Type B pancreatic cell (in vitro differentiated cells): ENCODE measurements at regions not wholly inside any gene's neighbourhood (a gene's known extent, or its start where the extent isn't known, plus 50 kb on each side); places are given as distances from the start of the nearest gene placed in this dataset.

ENCODE experiments used
- DNase-seq: peaks from one replicate; pipeline ENCODE4 v3.0.0; 2021; ENCODE audit warnings: mixed read lengths; ENCODE audit not compliant: unreplicated experiment; ENCODE audit errors: extremely low spot score
- H3K27ac Mint-ChIP-seq: 2 replicates; pipeline ENCODE4 v1.8.0; 2021; ENCODE audit warnings: mild to moderate bottlenecking, mixed read lengths
- H3K27me3 Mint-ChIP-seq: 2 replicates; pipeline ENCODE4 v1.8.0; 2021; ENCODE audit warnings: mixed read lengths
- H3K36me3 Mint-ChIP-seq: 2 replicates; pipeline ENCODE4 v1.8.0; 2021; ENCODE audit warnings: mixed read lengths
- H3K4me1 Mint-ChIP-seq: one replicate; pipeline ENCODE4 v1.8.0; 2021; ENCODE audit warnings: mixed read lengths; ENCODE audit not compliant: unreplicated experiment
- H3K4me3 Mint-ChIP-seq: 2 replicates; pipeline ENCODE4 v1.8.0; 2021; ENCODE audit warnings: mild to moderate bottlenecking, mixed read lengths
- H3K9me3 Mint-ChIP-seq: 2 replicates; pipeline ENCODE4 v1.8.0; 2021; ENCODE audit warnings: mixed read lengths
- CTCF ChIP-seq: fragments of 200-600 bp; sonication (generic); conservative IDR thresholded peaks from 2 replicates; pipeline ENCODE4 v1.5.0; 2021; ENCODE audit warnings: antibody characterized with exemption, mild to moderate bottlenecking

GRCh38 chr15:94875550-94875949 is 644.2 kb downstream of the MCTP2 start:
- H3K9me3 Mint-ChIP-seq: peaks cover 4% of the 10 kb centered on the region
- no peaks in the 10 kb centered on the region for H3K36me3 Mint-ChIP-seq
- no peak for DNase-seq
- no peak overlapping the region for H3K27ac Mint-ChIP-seq
- H3K27me3 Mint-ChIP-seq: no peaks in the 10 kb centered on the region
- no peak for TF ChIP-seq CTCF
- H3K4me1 Mint-ChIP-seq: no peaks in the 10 kb centered on the region
- H3K4me3 Mint-ChIP-seq: no peak overlapping the region

GRCh38 chr15:94877833-94878232 is 646.5 kb downstream of the MCTP2 start:
- Mint-ChIP-seq H3K36me3 (no peaks in the 10 kb centered on the region), H3K9me3 (peaks cover 4% of the 10 kb centered on the region), H3K27me3 (no peaks in the 10 kb centered on the region), H3K4me1 (no peaks in the 10 kb centered on the region), H3K4me3 (no peak overlapping the region), H3K27ac (no peak overlapping the region)
- DNase-seq: no peak
- no peak for TF ChIP-seq CTCF

- Mint-ChIP-seq H3K27ac (no peak overlapping the region), H3K4me3 (no peak overlapping the region), H3K36me3 (no peaks in the 10 kb centered on the region), H3K27me3 (no peaks in the 10 kb centered on the region), H3K4me1 (no peaks in the 10 kb centered on the region), H3K9me3 (peaks cover 8% of the 10 kb centered on the region)
- no peak for TF ChIP-seq CTCF
- DNase-seq: no peak
Measured at GRCh38 chr15:94882071-94882712, 650.8 kb downstream of the MCTP2 start.

GRCh38 chr15:94887391-94887790 is 656.0 kb downstream of the MCTP2 start:
- no peak for DNase-seq
- TF ChIP-seq CTCF: no peak
- no peaks in the 10 kb centered on the region for H3K36me3 Mint-ChIP-seq
- H3K27me3 Mint-ChIP-seq: no peaks in the 10 kb centered on the region
- no peak overlapping the region for H3K27ac Mint-ChIP-seq
- peaks cover 9% of the 10 kb centered on the region for H3K9me3 Mint-ChIP-seq
- no peaks in the 10 kb centered on the region for H3K4me1 Mint-ChIP-seq
- H3K4me3 Mint-ChIP-seq: no peak overlapping the region

- Mint-ChIP-seq H3K27me3 (no peaks in the 10 kb centered on the region), H3K36me3 (no peaks in the 10 kb centered on the region), H3K9me3 (peaks cover 9% of the 10 kb centered on the region), H3K4me1 (no peaks in the 10 kb centered on the region), H3K27ac (no peak overlapping the region), H3K4me3 (no peak overlapping the region)
- no peak for TF ChIP-seq CTCF
- DNase-seq: no peak
Measured at GRCh38 chr15:94889153-94889552, 657.8 kb downstream of the MCTP2 start.

- Mint-ChIP-seq H3K9me3 (peaks cover 5% of the 10 kb centered on the region), H3K27me3 (no peaks in the 10 kb centered on the region), H3K36me3 (no peaks in the 10 kb centered on the region), H3K27ac (no peak overlapping the region), H3K4me1 (no peaks in the 10 kb centered on the region), H3K4me3 (no peak overlapping the region)
- no peak for TF ChIP-seq CTCF
- no peak for DNase-seq
Measured at GRCh38 chr15:94893091-94893490, 661.7 kb downstream of the MCTP2 start.
